ENCODE measurements at regions not wholly inside any gene's neighbourhood (a gene's known extent, or its start where the extent isn't known, plus 50 kb on each side); places are given as distances from the start of the nearest gene placed in this dataset.
"Not testable (repeated sequence)": the region's sequence is repeated elsewhere in the genome, so short reads cannot be mapped to it uniquely, and the experiment has no call there.

DNA sequence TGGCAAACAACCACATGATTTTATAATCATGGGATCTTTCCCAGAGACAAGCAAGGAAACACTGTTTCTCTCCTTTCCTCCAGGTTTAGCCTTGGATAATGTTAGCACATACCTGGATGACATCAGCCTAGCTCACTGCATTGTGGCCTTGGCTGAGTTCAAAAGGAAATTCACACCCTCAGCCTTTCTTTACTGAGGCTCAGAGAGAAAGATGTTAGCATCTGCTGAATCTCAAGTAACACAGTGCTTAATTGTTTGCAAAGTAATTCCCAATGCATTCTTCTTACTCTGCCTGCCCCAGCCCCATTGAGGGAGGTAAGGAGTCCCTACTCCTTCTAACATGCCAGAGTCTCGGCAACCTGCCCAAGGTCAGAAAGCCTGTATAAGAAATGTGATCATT lies 432.2 kb upstream of the LMCD1 start:
- H3K27me3 ChIP-seq (ENCODE audit: control insufficient read depth, insufficient read depth, low read length) = no peaks in the 10 kb centered on the region
- H3K27ac ChIP-seq (ENCODE audit: low read length) = no peak overlapping the region
- H3K9me3 ChIP-seq (ENCODE audit: control insufficient read depth, insufficient read depth, low read length) = no peaks in the 10 kb centered on the region; the same call in 1 of the 2 replicates
- H3K4me3 ChIP-seq (ENCODE audit: low read length) = no peak overlapping the region
- no peak for DNase-seq (ENCODE audit: low read depth, low spot score)
- WGBS (ENCODE audit: insufficient coverage, insufficient read length) = no CpG with 5 or more reads among the region's 1 CpG
- H3K4me1 ChIP-seq (ENCODE audit: control insufficient read depth, insufficient read depth, low read length) = no peaks in the 10 kb centered on the region
- H3K36me3 ChIP-seq (ENCODE audit: control insufficient read depth, insufficient read depth, low read length) = no peaks in the 10 kb centered on the region

DNA sequence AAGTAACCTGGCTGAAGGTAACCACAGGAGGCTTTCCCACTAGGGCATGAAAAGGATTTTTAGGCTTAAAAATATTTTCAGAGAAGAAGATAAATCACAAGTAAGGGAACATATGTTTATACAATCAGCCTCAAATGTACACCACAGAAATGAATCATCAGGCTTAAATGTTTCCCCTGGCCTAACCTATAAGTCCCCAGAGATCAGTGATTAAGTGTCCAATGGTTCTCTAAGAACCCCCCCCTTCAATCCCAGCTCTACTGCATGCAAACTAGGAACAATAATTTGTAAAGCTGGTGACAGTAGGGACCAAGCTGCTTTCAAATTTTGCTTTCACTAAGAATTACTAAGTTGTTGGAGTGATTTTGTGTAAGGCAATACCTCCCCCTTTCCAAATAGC lies 431.6 kb upstream of the LMCD1 start:
- DNase-seq (ENCODE audit: low read depth, low spot score) = no peak
- no peaks in the 10 kb centered on the region for H3K4me1 ChIP-seq (ENCODE audit: control insufficient read depth, insufficient read depth, low read length)
- H3K36me3 ChIP-seq (ENCODE audit: control insufficient read depth, insufficient read depth, low read length) = no peaks in the 10 kb centered on the region
- H3K9me3 ChIP-seq (ENCODE audit: control insufficient read depth, insufficient read depth, low read length) = no peaks in the 10 kb centered on the region; the same call in 1 of the 2 replicates
- H3K27ac ChIP-seq (ENCODE audit: low read length) = no peak overlapping the region
- no peaks in the 10 kb centered on the region for H3K27me3 ChIP-seq (ENCODE audit: control insufficient read depth, insufficient read depth, low read length)
- H3K4me3 ChIP-seq (ENCODE audit: low read length) = no peak overlapping the region

DNA sequence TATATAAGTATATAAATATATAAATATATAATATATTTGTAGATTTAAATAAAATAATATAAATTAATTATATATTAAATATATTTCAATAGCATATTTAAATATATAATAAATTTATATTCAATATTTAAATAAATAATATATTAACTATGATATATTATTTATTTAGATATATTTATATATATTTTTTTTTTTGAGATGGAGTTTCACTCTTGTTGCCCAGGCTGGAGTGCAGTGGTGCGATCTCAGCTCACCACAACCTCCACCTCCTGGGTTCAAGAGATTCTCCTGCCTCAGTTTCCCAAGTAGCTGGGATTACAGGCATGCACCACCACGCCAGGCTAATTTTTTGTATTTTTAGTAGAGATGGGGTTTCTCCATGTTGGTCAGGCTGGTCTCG lies 426.9 kb upstream of the LMCD1 start:
- DNase-seq (ENCODE audit: low read depth, low spot score) = not testable (repeated sequence)
- no CpG with 5 or more reads among the region's 3 CpGs for WGBS (ENCODE audit: insufficient coverage, insufficient read length)

DNA sequence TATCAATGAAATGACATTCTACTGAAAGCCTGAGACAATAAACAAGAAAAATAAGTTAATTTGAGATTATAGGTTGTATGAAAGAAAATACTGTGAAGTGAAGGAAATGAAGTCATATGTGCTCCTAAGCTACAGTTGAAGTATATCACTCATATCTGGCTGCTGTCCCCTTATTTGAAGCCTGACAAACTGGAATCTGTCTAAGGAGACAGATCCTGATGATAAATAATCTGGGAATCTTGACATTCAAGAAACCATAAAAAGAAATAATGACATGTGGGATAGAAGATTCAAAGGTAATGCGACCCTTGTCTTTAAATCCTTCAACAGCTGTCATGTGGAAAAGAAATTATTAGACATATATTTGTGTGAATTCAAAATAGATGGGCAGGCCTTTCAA lies 424.5 kb upstream of the LMCD1 start:
- H3K9me3 ChIP-seq (ENCODE audit: control insufficient read depth, insufficient read depth, low read length) = no peaks in the 10 kb centered on the region
- no peaks in the 10 kb centered on the region for H3K27me3 ChIP-seq (ENCODE audit: control insufficient read depth, insufficient read depth, low read length)
- no CpG with 5 or more reads among the region's 1 CpG for WGBS (ENCODE audit: insufficient coverage, insufficient read length)
- no peak overlapping the region for H3K4me3 ChIP-seq (ENCODE audit: low read length)
- no peaks in the 10 kb centered on the region for H3K36me3 ChIP-seq (ENCODE audit: control insufficient read depth, insufficient read depth, low read length)
- DNase-seq (ENCODE audit: low read depth, low spot score) = no peak
- H3K27ac ChIP-seq (ENCODE audit: low read length) = no peak overlapping the region
- H3K4me1 ChIP-seq (ENCODE audit: control insufficient read depth, insufficient read depth, low read length) = no peaks in the 10 kb centered on the region

More for the DNA sequence above, 426.9 kb upstream of the LMCD1 start:
- not testable (repeated sequence) for H3K9me3 ChIP-seq (ENCODE audit: control insufficient read depth, insufficient read depth, low read length); H3K27ac ChIP-seq (ENCODE audit: low read length); H3K4me1 ChIP-seq (ENCODE audit: control insufficient read depth, insufficient read depth, low read length); H3K36me3 ChIP-seq (ENCODE audit: control insufficient read depth, insufficient read depth, low read length); H3K4me3 ChIP-seq (ENCODE audit: low read length); H3K27me3 ChIP-seq (ENCODE audit: control insufficient read depth, insufficient read depth, low read length)

DNA sequence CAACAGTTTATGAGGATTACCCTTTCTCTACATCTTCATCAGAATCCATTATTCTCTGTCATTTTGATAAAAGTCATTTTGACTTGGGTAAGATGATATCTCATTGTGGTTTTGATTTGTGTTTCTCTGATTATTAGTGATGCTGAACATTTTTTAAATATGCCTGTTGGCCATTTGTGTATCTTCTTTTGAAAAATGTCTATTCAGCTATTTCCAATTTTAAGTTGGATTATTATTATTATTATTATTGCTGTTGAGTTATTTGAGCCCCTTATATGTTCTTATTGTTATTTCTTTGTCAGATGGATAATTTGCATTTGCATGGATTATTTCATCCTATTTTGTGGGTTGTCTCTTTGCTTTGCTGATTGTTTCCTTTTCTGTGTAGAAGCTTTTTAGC lies 421.2 kb upstream of the LMCD1 start:
- no peaks in the 10 kb centered on the region for H3K9me3 ChIP-seq (ENCODE audit: control insufficient read depth, insufficient read depth, low read length)
- H3K36me3 ChIP-seq (ENCODE audit: control insufficient read depth, insufficient read depth, low read length) = no peaks in the 10 kb centered on the region
- H3K27ac ChIP-seq (ENCODE audit: low read length) = no peak overlapping the region
- H3K27me3 ChIP-seq (ENCODE audit: control insufficient read depth, insufficient read depth, low read length) = no peaks in the 10 kb centered on the region
- no peaks in the 10 kb centered on the region for H3K4me1 ChIP-seq (ENCODE audit: control insufficient read depth, insufficient read depth, low read length)
- DNase-seq (ENCODE audit: low read depth, low spot score) = no peak
- no peak overlapping the region for H3K4me3 ChIP-seq (ENCODE audit: low read length)

DNA sequence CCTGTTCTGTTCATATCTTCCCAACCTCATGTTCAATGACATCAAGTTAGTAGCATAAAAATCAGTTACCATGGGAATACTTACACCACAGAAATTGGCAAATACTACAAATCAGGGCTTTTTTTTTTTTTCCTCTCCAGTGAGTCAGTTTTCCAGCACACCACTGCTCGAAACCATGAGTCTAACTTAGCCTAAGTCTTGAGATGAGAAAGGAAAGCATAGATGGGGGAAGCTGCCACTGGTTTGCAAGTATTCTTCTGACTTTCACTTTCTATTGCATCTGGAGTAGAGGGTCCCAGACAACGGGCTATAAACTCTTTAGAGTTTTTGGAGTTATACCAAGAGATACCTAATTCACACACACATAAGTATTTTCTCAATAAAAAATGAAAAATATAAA lies 416.1 kb upstream of the LMCD1 start:
- no peak for DNase-seq (ENCODE audit: low read depth, low spot score)
- H3K9me3 ChIP-seq (ENCODE audit: control insufficient read depth, insufficient read depth, low read length) = no peaks in the 10 kb centered on the region
- no peak overlapping the region for H3K4me3 ChIP-seq (ENCODE audit: low read length)
- H3K4me1 ChIP-seq (ENCODE audit: control insufficient read depth, insufficient read depth, low read length) = no peaks in the 10 kb centered on the region
- WGBS (ENCODE audit: insufficient coverage, insufficient read length) = no CpG with 5 or more reads among the region's 2 CpGs
- H3K27ac ChIP-seq (ENCODE audit: low read length) = no peak overlapping the region
- H3K36me3 ChIP-seq (ENCODE audit: control insufficient read depth, insufficient read depth, low read length) = no peaks in the 10 kb centered on the region
- no peaks in the 10 kb centered on the region for H3K27me3 ChIP-seq (ENCODE audit: control insufficient read depth, insufficient read depth, low read length)

DNA sequence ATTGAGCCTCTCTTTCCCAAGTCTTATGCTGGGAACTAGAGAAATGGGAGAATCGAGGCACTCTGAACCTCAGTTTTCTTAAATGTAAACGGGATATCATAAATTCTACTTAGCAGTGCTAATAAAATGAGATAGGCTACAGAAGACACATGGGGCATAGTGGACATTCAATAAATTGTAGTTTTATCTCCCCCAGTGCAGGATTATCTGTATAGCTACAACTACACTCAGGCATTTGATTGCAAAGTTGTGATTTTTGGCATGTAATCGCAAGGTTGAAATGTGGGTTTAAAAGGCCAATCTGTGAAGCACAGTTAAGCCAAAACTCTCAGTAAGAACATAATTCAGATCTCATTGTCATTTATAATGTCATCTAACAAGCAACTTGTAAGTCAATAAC lies 413.7 kb upstream of the LMCD1 start:
- Histone ChIP-seq H3K9me3 (ENCODE audit: control insufficient read depth, insufficient read depth, low read length) (no peaks in the 10 kb centered on the region), H3K36me3 (ENCODE audit: control insufficient read depth, insufficient read depth, low read length) (no peaks in the 10 kb centered on the region), H3K27me3 (ENCODE audit: control insufficient read depth, insufficient read depth, low read length) (no peaks in the 10 kb centered on the region), H3K27ac (ENCODE audit: low read length) (no peak overlapping the region), H3K4me3 (ENCODE audit: low read length) (no peak overlapping the region), H3K4me1 (ENCODE audit: control insufficient read depth, insufficient read depth, low read length) (no peaks in the 10 kb centered on the region)
- no CpG with 5 or more reads among the region's 3 CpGs for WGBS (ENCODE audit: insufficient coverage, insufficient read length)
- DNase-seq (ENCODE audit: low read depth, low spot score) = no peak

DNA sequence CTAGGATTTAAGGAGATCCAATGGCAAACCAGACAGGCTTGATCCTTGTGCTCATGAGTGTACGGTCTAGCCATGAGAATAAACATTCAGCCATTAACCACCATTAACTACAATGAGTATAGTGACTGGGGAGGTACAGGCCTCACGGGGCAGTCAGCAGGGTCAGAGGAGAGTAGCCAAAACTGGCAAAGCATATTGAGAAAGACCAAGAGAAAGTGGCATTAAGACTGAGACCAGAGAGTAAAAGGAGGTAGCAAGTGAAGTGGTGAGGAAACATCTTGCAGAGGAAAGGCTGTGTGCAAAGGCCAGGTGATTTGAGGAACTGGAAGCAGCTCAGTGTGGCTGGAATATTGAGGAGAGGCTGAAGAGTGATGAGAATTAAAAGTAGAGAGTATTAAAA lies 407.2 kb upstream of the LMCD1 start:
- DNase-seq (ENCODE audit: low read depth, low spot score) = no peak
- Histone ChIP-seq H3K4me3 (ENCODE audit: low read length) (no peak overlapping the region), H3K9me3 (ENCODE audit: control insufficient read depth, insufficient read depth, low read length) (no peaks in the 10 kb centered on the region), H3K27me3 (ENCODE audit: control insufficient read depth, insufficient read depth, low read length) (no peaks in the 10 kb centered on the region), H3K27ac (ENCODE audit: low read length) (no peak overlapping the region), H3K36me3 (ENCODE audit: control insufficient read depth, insufficient read depth, low read length) (no peaks in the 10 kb centered on the region), H3K4me1 (ENCODE audit: control insufficient read depth, insufficient read depth, low read length) (peaks cover 2% of the 10 kb centered on the region; the same call in 1 of the 2 replicates)
- no CpG with 5 or more reads among the region's 2 CpGs for WGBS (ENCODE audit: insufficient coverage, insufficient read length)

DNA sequence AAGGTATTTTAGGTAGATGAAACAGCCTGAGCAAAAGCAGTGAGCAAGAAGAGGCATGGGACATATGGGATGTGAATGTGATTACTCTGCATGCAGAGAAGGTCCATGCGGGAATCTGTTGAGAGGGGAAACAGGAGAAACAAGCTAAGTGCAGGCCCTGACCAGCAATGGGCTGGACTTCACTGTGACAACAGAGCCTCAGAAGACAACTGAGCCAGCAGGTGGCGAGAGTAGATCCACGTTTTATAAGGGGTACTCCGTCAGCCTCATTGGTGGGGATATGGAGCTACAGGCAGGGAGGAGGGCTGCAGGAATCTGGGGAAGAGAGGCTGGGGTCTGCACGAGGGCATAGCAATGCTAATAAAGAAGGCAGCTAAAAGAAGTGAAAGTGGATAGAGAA lies 405.9 kb upstream of the LMCD1 start:
- peak; percentile 50 for DNase-seq (ENCODE audit: low read depth, low spot score)
- WGBS (ENCODE audit: insufficient coverage, insufficient read length) = no CpG with 5 or more reads among the region's 5 CpGs
- H3K4me3 ChIP-seq (ENCODE audit: low read length) = no peak overlapping the region

DNA sequence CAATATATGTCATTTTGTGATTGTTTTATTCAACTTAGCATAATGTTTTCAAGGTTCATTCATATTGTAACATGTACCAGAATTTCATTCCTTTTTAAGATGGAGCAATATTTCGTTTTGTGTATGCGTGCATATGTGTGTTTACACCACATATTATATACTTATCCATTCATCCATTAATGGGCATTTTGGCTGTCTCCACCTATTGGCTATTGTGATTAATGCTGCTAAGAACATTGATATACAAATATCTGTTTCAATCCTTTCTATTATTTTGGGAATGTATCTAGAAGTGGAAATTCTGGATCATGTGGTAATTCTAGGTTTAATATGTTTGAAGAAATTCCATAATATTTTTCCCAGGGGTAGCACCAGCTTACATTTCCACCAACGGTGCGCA lies 403.9 kb upstream of the LMCD1 start:
- Histone ChIP-seq H3K4me1 (ENCODE audit: control insufficient read depth, insufficient read depth, low read length) (peaks cover 2% of the 10 kb centered on the region; the same call in 1 of the 2 replicates), H3K27me3 (ENCODE audit: control insufficient read depth, insufficient read depth, low read length) (no peaks in the 10 kb centered on the region), H3K36me3 (ENCODE audit: control insufficient read depth, insufficient read depth, low read length) (no peaks in the 10 kb centered on the region), H3K9me3 (ENCODE audit: control insufficient read depth, insufficient read depth, low read length) (no peaks in the 10 kb centered on the region), H3K4me3 (ENCODE audit: low read length) (no peak overlapping the region), H3K27ac (ENCODE audit: low read length) (no peak overlapping the region)
- no peak for DNase-seq (ENCODE audit: low read depth, low spot score)
- no CpG with 5 or more reads among the region's 4 CpGs for WGBS (ENCODE audit: insufficient coverage, insufficient read length)

More for the DNA sequence above, 405.9 kb upstream of the LMCD1 start:
- Histone ChIP-seq H3K4me1 (ENCODE audit: control insufficient read depth, insufficient read depth, low read length) (peaks cover 2% of the 10 kb centered on the region; the same call in 1 of the 2 replicates), H3K9me3 (ENCODE audit: control insufficient read depth, insufficient read depth, low read length) (no peaks in the 10 kb centered on the region), H3K27ac (ENCODE audit: low read length) (no peak overlapping the region), H3K36me3 (ENCODE audit: control insufficient read depth, insufficient read depth, low read length) (no peaks in the 10 kb centered on the region), H3K27me3 (ENCODE audit: control insufficient read depth, insufficient read depth, low read length) (no peaks in the 10 kb centered on the region)

DNA sequence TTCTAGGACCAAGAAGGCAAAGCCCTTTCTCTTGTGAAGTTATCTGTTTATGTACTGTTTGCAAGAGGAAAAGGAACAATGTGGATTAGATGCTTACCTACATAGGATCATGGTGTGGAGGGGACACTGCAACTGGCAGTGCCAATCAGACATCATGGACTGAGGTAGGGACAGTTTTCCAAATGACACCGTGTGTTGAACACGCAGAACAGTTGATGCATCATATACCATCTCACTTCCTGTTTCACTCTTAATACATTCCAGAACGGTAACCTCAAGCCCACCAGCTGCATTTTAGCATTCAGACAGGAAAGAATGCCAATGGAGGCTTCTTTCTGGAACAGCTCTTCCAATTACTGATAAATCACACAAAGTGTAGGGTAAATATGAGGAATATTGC lies 397.7 kb upstream of the LMCD1 start:
- H3K4me1 ChIP-seq (ENCODE audit: control insufficient read depth, insufficient read depth, low read length) = no peaks in the 10 kb centered on the region
- no peak for DNase-seq (ENCODE audit: low read depth, low spot score)
- no peaks in the 10 kb centered on the region for H3K27me3 ChIP-seq (ENCODE audit: control insufficient read depth, insufficient read depth, low read length)
- H3K27ac ChIP-seq (ENCODE audit: low read length) = no peak overlapping the region
- no peaks in the 10 kb centered on the region for H3K9me3 ChIP-seq (ENCODE audit: control insufficient read depth, insufficient read depth, low read length)
- no peaks in the 10 kb centered on the region for H3K36me3 ChIP-seq (ENCODE audit: control insufficient read depth, insufficient read depth, low read length)
- WGBS (ENCODE audit: insufficient coverage, insufficient read length) = no CpG with 5 or more reads among the region's 3 CpGs
- H3K4me3 ChIP-seq (ENCODE audit: low read length) = no peak overlapping the region

Data from iPS DF 6.9 (cell line).